ENCODE measurements at regions not wholly inside any gene's neighbourhood (a gene's known extent, or its start where the extent isn't known, plus 50 kb on each side); places are given as distances from the start of the nearest gene placed in this dataset.
A peak's percentile ranks its signal among the peaks of the same experiment; 100 is the strongest.

DNA sequence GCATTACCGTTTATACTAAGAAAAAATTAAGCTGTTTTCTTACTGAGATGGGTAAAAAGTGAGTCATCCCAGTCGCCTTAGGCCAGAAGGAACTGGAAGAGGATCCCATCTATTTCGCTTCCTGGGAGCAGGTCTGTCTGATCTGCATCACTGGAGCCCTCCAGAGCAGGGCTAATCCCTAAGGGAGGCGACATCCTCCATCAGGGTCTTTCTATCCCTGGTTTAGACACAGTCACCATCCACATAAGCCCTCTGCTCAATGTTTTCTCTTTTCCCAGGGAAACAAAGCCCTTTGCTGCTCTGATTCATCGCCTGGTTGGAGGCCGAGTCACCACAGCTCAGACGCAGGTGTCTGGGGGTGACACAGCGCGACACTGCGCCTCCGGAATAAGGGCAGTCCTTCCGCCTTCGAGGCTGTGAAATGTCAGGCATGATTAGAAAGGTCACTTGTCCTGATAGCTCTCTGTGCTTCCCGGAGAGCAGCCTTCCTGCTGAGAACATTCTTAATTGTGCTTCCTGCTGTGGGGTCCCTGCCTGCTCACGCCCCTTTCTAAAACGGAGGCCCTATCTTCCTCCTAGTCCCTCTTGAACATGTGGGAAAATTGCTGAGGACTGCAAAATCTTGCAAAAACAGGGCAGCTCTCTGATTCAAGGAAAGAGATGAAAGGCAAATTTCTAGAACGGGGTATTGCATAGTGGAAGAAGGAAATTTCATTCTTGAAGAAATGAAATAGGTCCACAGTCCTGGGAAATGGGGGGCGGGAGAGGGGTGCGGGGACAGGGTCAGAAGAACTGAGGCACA lies 56.3 kb downstream of the MARCHF4 start:
- peak overlapping the region; percentile 94 for H3K27ac Mint-ChIP-seq (ENCODE audit: unreplicated experiment)
- no peaks in the 10 kb centered on the region for H3K36me3 Mint-ChIP-seq (ENCODE audit: low read depth)
- DNase-seq (ENCODE audit: low spot score) = no peak
- H3K27me3 Mint-ChIP-seq (ENCODE audit: low read depth) = no peaks in the 10 kb centered on the region
- H3K9me3 Mint-ChIP-seq (ENCODE audit: low read depth) = no peaks in the 10 kb centered on the region
- peak overlapping the region; percentile 40 for H3K4me3 Mint-ChIP-seq (ENCODE audit: unreplicated experiment)
- H3K4me1 Mint-ChIP-seq (ENCODE audit: low read depth) = peaks cover 28% of the 10 kb centered on the region
- TF ChIP-seq, protein P1, sequence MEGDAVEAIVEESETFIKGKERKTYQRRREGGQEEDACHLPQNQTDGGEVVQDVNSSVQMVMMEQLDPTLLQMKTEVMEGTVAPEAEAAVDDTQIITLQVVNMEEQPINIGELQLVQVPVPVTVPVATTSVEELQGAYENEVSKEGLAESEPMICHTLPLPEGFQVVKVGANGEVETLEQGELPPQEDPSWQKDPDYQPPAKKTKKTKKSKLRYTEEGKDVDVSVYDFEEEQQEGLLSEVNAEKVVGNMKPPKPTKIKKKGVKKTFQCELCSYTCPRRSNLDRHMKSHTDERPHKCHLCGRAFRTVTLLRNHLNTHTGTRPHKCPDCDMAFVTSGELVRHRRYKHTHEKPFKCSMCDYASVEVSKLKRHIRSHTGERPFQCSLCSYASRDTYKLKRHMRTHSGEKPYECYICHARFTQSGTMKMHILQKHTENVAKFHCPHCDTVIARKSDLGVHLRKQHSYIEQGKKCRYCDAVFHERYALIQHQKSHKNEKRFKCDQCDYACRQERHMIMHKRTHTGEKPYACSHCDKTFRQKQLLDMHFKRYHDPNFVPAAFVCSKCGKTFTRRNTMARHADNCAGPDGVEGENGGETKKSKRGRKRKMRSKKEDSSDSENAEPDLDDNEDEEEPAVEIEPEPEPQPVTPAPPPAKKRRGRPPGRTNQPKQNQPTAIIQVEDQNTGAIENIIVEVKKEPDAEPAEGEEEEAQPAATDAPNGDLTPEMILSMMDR (IDR thresholded peaks at IDR 0.05) = no peak

DNA sequence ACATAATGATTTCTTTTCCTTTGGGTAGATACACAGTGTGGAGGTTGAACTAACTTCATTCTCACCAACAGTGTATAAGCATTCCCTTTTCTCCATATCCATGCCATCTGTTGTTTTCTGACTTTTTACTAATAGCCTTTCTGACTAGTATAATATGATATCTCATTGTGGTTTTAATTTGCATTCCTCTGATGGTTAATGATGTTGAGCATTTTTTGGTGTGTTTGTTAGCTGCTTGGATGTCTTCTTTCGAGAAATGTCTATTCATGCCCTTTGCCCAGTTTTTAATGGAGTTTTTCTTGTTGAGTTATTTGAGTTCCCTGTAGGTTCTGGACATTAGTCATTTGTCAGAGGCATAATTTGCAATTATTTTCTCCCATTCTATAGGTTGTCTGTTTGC lies 59.8 kb downstream of the MARCHF4 start:
- peaks cover 32% of the 10 kb centered on the region for H3K4me1 Mint-ChIP-seq (ENCODE audit: low read depth)

DNA sequence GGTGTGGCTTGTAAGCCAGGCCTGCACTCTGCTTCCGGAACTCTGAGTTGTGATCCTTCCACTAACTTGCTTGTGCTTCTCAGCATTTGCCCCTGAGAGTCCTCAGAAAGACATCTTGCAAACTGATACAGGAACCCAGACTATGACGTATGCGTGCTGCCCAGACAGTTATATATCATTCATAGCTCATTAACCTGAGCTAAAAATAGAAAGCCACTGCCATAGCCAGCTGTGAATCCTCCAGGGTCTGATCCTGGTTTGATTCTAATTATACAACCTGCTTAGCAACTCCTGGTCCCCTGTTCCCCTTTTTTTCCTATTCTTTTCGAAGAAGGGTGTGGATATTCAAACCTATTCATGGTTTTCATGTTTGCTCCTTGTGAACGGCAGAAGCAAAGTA lies 63.7 kb downstream of the MARCHF4 start:
- Mint-ChIP-seq H3K4me3 (ENCODE audit: unreplicated experiment) (no peak overlapping the region), H3K27ac (ENCODE audit: unreplicated experiment) (peak overlapping the region; percentile 60), H3K9me3 (ENCODE audit: low read depth) (no peaks in the 10 kb centered on the region), H3K36me3 (ENCODE audit: low read depth) (no peaks in the 10 kb centered on the region), H3K27me3 (ENCODE audit: low read depth) (no peaks in the 10 kb centered on the region), H3K4me1 (ENCODE audit: low read depth) (peaks cover 29% of the 10 kb centered on the region)
- no peak for DNase-seq (ENCODE audit: low spot score)
- TF ChIP-seq, protein P1 (IDR thresholded peaks at IDR 0.05) = no peak

More for the DNA sequence above, 59.8 kb downstream of the MARCHF4 start:
- TF ChIP-seq, protein P1 (IDR thresholded peaks at IDR 0.05) = no peak
- H3K36me3 Mint-ChIP-seq (ENCODE audit: low read depth) = no peaks in the 10 kb centered on the region
- DNase-seq (ENCODE audit: low spot score) = no peak
- H3K9me3 Mint-ChIP-seq (ENCODE audit: low read depth) = no peaks in the 10 kb centered on the region
- no peak overlapping the region for H3K27ac Mint-ChIP-seq (ENCODE audit: unreplicated experiment)
- H3K4me3 Mint-ChIP-seq (ENCODE audit: unreplicated experiment) = no peak overlapping the region
- H3K27me3 Mint-ChIP-seq (ENCODE audit: low read depth) = no peaks in the 10 kb centered on the region

DNA sequence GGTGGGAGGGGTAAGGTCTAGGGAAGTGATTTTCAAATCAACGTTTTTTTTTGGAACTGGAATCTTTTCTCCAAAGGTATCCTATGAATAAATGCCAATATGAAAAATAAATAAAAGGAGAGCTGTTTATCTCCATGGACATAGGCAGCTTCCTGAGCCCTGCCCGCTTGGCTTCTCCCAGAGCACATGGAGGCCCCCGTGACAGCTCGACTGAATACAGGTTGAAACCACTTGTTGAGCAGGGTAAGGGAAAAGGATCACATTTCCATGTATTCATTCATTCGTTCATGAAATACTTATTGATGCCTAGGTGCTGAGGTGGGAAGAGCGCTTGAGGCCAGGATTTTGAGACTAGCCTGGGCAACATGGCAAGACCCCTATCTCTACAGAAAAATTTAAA lies 64.8 kb downstream of the MARCHF4 start:
- H3K27ac Mint-ChIP-seq (ENCODE audit: unreplicated experiment) = peak overlapping the region; percentile 41
- H3K27me3 Mint-ChIP-seq (ENCODE audit: low read depth) = no peaks in the 10 kb centered on the region
- DNase-seq (ENCODE audit: low spot score) = no peak
- peaks cover 39% of the 10 kb centered on the region for H3K4me1 Mint-ChIP-seq (ENCODE audit: low read depth)
- H3K36me3 Mint-ChIP-seq (ENCODE audit: low read depth) = no peaks in the 10 kb centered on the region
- no peak overlapping the region for H3K4me3 Mint-ChIP-seq (ENCODE audit: unreplicated experiment)
- H3K9me3 Mint-ChIP-seq (ENCODE audit: low read depth) = no peaks in the 10 kb centered on the region
- TF ChIP-seq, protein P1 (IDR thresholded peaks at IDR 0.05) = no peak

DNA sequence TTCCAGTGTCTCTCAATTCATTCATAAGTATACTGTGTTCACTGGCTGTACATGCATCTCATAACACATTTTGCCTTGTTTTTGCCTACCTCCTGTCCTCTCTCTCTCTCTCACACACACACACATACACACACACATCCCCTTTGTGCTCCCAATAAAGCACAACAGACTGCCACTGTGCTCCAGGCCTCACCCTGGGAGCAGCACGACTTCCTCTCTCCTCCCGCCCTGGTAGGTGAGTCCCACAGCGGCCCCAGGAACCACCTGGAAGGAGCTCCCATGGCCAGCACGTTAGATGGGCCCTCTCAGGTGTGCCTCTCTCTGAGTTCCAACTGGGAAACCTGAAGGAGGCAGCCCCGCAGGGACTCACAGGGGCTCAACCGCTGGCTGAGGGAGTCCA lies 65.4 kb downstream of the MARCHF4 start:
- H3K9me3 Mint-ChIP-seq (ENCODE audit: low read depth) = no peaks in the 10 kb centered on the region
- peak overlapping the region; percentile 28 for H3K27ac Mint-ChIP-seq (ENCODE audit: unreplicated experiment)
- no peak for DNase-seq (ENCODE audit: low spot score)
- TF ChIP-seq, protein P1 (IDR thresholded peaks at IDR 0.05) = no peak
- peaks cover 40% of the 10 kb centered on the region for H3K4me1 Mint-ChIP-seq (ENCODE audit: low read depth)
- no peak overlapping the region for H3K4me3 Mint-ChIP-seq (ENCODE audit: unreplicated experiment)
- H3K36me3 Mint-ChIP-seq (ENCODE audit: low read depth) = no peaks in the 10 kb centered on the region
- no peaks in the 10 kb centered on the region for H3K27me3 Mint-ChIP-seq (ENCODE audit: low read depth)
